DMS79 treated with DMSO at 0.1 percent for 48 hours (cell line): ENCODE measurements at regions not wholly inside any gene's neighbourhood (a gene's known extent, or its start where the extent isn't known, plus 50 kb on each side); places are given as distances from the start of the nearest gene placed in this dataset.

Experiments used
- DNase-seq: peaks from one replicate; lab custom pipeline; 2025; lab: John Stamatoyannopoulos, UW

GRCh38 chr6:66423047-66423446 is 716.0 kb upstream of the EYS start:
- DNase-seq = no peak

- no peak for DNase-seq
Measured at GRCh38 chr6:66421570-66421969, 714.5 kb upstream of the EYS start.

GRCh38 chr6:66418906-66419305 is 711.9 kb upstream of the EYS start:
- no peak for DNase-seq

- no peak for DNase-seq
Measured at GRCh38 chr6:66403966-66404365, 696.9 kb upstream of the EYS start.

- DNase-seq = no peak
Measured at GRCh38 chr6:66402873-66403272, 695.8 kb upstream of the EYS start.

GRCh38 chr6:66396549-66396948 is 689.5 kb upstream of the EYS start:
- no peak for DNase-seq

GRCh38 chr6:66396145-66396544 is 689.1 kb upstream of the EYS start:
- no peak for DNase-seq

- DNase-seq = no peak
Measured at GRCh38 chr6:66390393-66390792, 683.4 kb upstream of the EYS start.

GRCh38 chr6:66376001-66376400 is 669.0 kb upstream of the EYS start:
- no peak for DNase-seq

- no peak for DNase-seq
Measured at GRCh38 chr6:66369407-66369806, 662.4 kb upstream of the EYS start.

GRCh38 chr6:66362888-66363287 is 655.9 kb upstream of the EYS start:
- no peak for DNase-seq

- no peak for DNase-seq
Measured at GRCh38 chr6:66361886-66362285, 654.9 kb upstream of the EYS start.

- no peak for DNase-seq
Measured at GRCh38 chr6:66357781-66358180, 650.8 kb upstream of the EYS start.

- no peak for DNase-seq
Measured at GRCh38 chr6:66355471-66355870, 648.4 kb upstream of the EYS start.

- no peak for DNase-seq
Measured at GRCh38 chr6:66344796-66345195, 637.8 kb upstream of the EYS start.

- no peak for DNase-seq
Measured at GRCh38 chr6:66340736-66341135, 633.7 kb upstream of the EYS start.

- no peak for DNase-seq
Measured at GRCh38 chr6:66336176-66336575, 629.1 kb upstream of the EYS start.

GRCh38 chr6:66328200-66328599 is 621.2 kb upstream of the EYS start:
- no peak for DNase-seq

GRCh38 chr6:66326228-66326627 is 619.2 kb upstream of the EYS start:
- no peak for DNase-seq

- DNase-seq = no peak
Measured at GRCh38 chr6:66321017-66321416, 614.0 kb upstream of the EYS start.

- no peak for DNase-seq
Measured at GRCh38 chr6:66307490-66307889, 600.5 kb upstream of the EYS start.

- no peak for DNase-seq
Measured at GRCh38 chr6:66291905-66292304, 584.9 kb upstream of the EYS start.

GRCh38 chr6:66289889-66290288 is 582.9 kb upstream of the EYS start:
- DNase-seq = no peak

- DNase-seq = no peak
Measured at GRCh38 chr6:66278115-66278514, 571.1 kb upstream of the EYS start.

- DNase-seq = no peak
Measured at GRCh38 chr6:66277400-66277799, 570.4 kb upstream of the EYS start.
